Nephron progenitor cell (in vitro differentiated cells): ENCODE measurements at regions not wholly inside any gene's neighbourhood (a gene's known extent, or its start where the extent isn't known, plus 50 kb on each side); places are given as distances from the start of the nearest gene placed in this dataset.

Experiments
- DNase-seq: peaks from one replicate; pipeline ENCODE4 v3.0.0; 2021
- H3K27ac Mint-ChIP-seq: 2 replicates; pipeline ENCODE4 v1.8.0; 2021; ENCODE audit warnings: mild to moderate bottlenecking, moderate library complexity, mixed read lengths
- H3K27me3 Mint-ChIP-seq: 2 replicates; pipeline ENCODE4 v1.8.0; 2021; ENCODE audit warnings: mild to moderate bottlenecking, low read depth, mixed read lengths; ENCODE audit not compliant: poor library complexity
- H3K36me3 Mint-ChIP-seq: 2 replicates; pipeline ENCODE4 v1.8.0; 2021; ENCODE audit warnings: low read depth, mixed read lengths
- H3K4me1 Mint-ChIP-seq: 2 replicates; pipeline ENCODE4 v1.8.0; 2021; ENCODE audit warnings: mixed read lengths
- H3K4me3 Mint-ChIP-seq: 2 replicates; pipeline ENCODE4 v1.8.0; 2021; ENCODE audit warnings: mild to moderate bottlenecking, moderate library complexity, mixed read lengths
- H3K9me3 Mint-ChIP-seq: 2 replicates; pipeline ENCODE4 v1.8.0; 2021; ENCODE audit warnings: mild to moderate bottlenecking, moderate library complexity, mixed read lengths
- CTCF ChIP-seq: fragments of 200-600 bp; sonication (generic); IDR thresholded peaks from 2 replicates; pipeline ENCODE4 v1.5.0; 2021; ENCODE audit warnings: antibody characterized with exemption

- peaks cover 44% of the 10 kb centered on the region for H3K4me1 Mint-ChIP-seq
- no peak overlapping the region for H3K27ac Mint-ChIP-seq
- peaks cover 4% of the 10 kb centered on the region for H3K27me3 Mint-ChIP-seq
- H3K4me3 Mint-ChIP-seq, result no peak overlapping the region
- H3K36me3 Mint-ChIP-seq, result no peaks in the 10 kb centered on the region
- no peak for TF ChIP-seq CTCF
- no peak for DNase-seq
- H3K9me3 Mint-ChIP-seq, result peaks cover 14% of the 10 kb centered on the region
Observed at GRCh38 chr11:120056301-120057027, 81.4 kb downstream of the TRIM29 start.

- H3K36me3 Mint-ChIP-seq, result no peaks in the 10 kb centered on the region
- no peak for DNase-seq
- peaks cover 14% of the 10 kb centered on the region for H3K9me3 Mint-ChIP-seq
- no peak for TF ChIP-seq CTCF
- H3K27ac Mint-ChIP-seq, result no peak overlapping the region
- peaks cover 4% of the 10 kb centered on the region for H3K27me3 Mint-ChIP-seq
- H3K4me3 Mint-ChIP-seq, result no peak overlapping the region
- peaks cover 36% of the 10 kb centered on the region for H3K4me1 Mint-ChIP-seq
Observed at GRCh38 chr11:120055646-120056045, 82.3 kb downstream of the TRIM29 start.

- Mint-ChIP-seq H3K4me1 (peaks cover 36% of the 10 kb centered on the region), H3K27ac (no peak overlapping the region), H3K4me3 (no peak overlapping the region), H3K9me3 (peaks cover 14% of the 10 kb centered on the region), H3K36me3 (no peaks in the 10 kb centered on the region), H3K27me3 (peaks cover 8% of the 10 kb centered on the region)
- DNase-seq, result no peak
- no peak for TF ChIP-seq CTCF
Observed at GRCh38 chr11:120054753-120055045, 83.2 kb downstream of the TRIM29 start.

- TF ChIP-seq CTCF, result no peak
- Mint-ChIP-seq H3K4me1 (peaks cover 35% of the 10 kb centered on the region), H3K36me3 (no peaks in the 10 kb centered on the region), H3K9me3 (peaks cover 14% of the 10 kb centered on the region), H3K27me3 (peaks cover 7% of the 10 kb centered on the region), H3K27ac (no peak overlapping the region), H3K4me3 (no peak overlapping the region)
- no peak for DNase-seq
Observed at GRCh38 chr11:120054016-120054752, 83.7 kb downstream of the TRIM29 start.

- H3K27me3 Mint-ChIP-seq, result peaks cover 3% of the 10 kb centered on the region
- no peak overlapping the region for H3K4me3 Mint-ChIP-seq
- H3K4me1 Mint-ChIP-seq, result peaks cover 17% of the 10 kb centered on the region
- no peak for DNase-seq
- no peak overlapping the region for H3K27ac Mint-ChIP-seq
- H3K9me3 Mint-ChIP-seq, result peaks cover 27% of the 10 kb centered on the region
- no peaks in the 10 kb centered on the region for H3K36me3 Mint-ChIP-seq
- no peak for TF ChIP-seq CTCF
Observed at GRCh38 chr11:120052196-120052775, 85.6 kb downstream of the TRIM29 start.
